Lung (tissue), 11 donors: ENCODE measurements at regions not wholly inside any gene's neighbourhood (a gene's known extent, or its start where the extent isn't known, plus 50 kb on each side); places are given as distances from the start of the nearest gene placed in this dataset.

ENCODE experiments used
- ATAC-seq: fragments of 200-7000 bp; cut with Tn5 transposase; one replicate; pipeline ENCODE4 v1.9.1; 2020; ENCODE audit warnings: moderate number of reproducible peaks; ENCODE audit not compliant: insufficient read depth, low FRiP score
- DNase-seq, 3 donors: peaks; one replicate each; pipeline ENCODE4 v3.0.0-alpha.2; 2013 to 2017
- H3K27ac ChIP-seq, 2 donors: one replicate each; pipeline ENCODE4 v1.5.1; 2013; ENCODE audit warnings: mild to moderate bottlenecking in 2 of 2, moderate library complexity in 2 of 2, control low read depth in 1 of 2, inconsistent platforms in 1 of 2, low read depth in 1 of 2, low read length in 1 of 2
- H3K27me3 ChIP-seq, 3 donors: one replicate each; pipeline ENCODE4 v1.5.1; 2013; ENCODE audit warnings: low read length in 2 of 3; ENCODE audit not compliant: control insufficient read depth in 3 of 3, insufficient read depth in 3 of 3
- H3K36me3 ChIP-seq, 4 donors: one replicate each; pipeline ENCODE4 v1.5.1; 2013; ENCODE audit warnings: low read length in 4 of 4, mild to moderate bottlenecking in 1 of 4, moderate library complexity in 1 of 4; ENCODE audit not compliant: control insufficient read depth in 4 of 4, insufficient read depth in 4 of 4
- H3K4me1 ChIP-seq, 5 donors: one replicate each; pipeline ENCODE4 v1.5.1; 2013; ENCODE audit warnings: low read length in 5 of 5, mild to moderate bottlenecking in 2 of 5, moderate library complexity in 1 of 5; ENCODE audit not compliant: control insufficient read depth in 5 of 5, insufficient read depth in 5 of 5
- H3K4me3 ChIP-seq: one replicate; pipeline ENCODE4 v1.5.1; 2013; ENCODE audit warnings: mild to moderate bottlenecking, control low read depth, moderate library complexity
- H3K9ac ChIP-seq, 2 donors: one replicate each; pipeline ENCODE4 v1.5.1; 2013; ENCODE audit warnings: low read length in 2 of 2, control low read depth in 1 of 2; ENCODE audit not compliant: insufficient read depth in 1 of 2
- H3K9me3 ChIP-seq, 4 donors: one replicate each; pipeline ENCODE4 v1.5.1; 2013; ENCODE audit warnings: low read length in 3 of 4, mild to moderate bottlenecking in 1 of 4, moderate library complexity in 1 of 4; ENCODE audit not compliant: control insufficient read depth in 4 of 4, insufficient read depth in 3 of 4
- WGBS, 2 donors: extraction: QIAGEN DNeasy Blood & Tissue Kit; methylation state at CpG; one replicate each; pipeline ENCODE4 v1.1.7; 2013; 5-methylcytosine and 5-hydroxymethylcytosine counted together
- TF ChIP-seq, protein P1 (sequence below): IDR thresholded peaks from 2 replicates; pipeline ENCODE4 v1.5.1; 2012; ENCODE audit warnings: mild to moderate bottlenecking; ENCODE audit errors: control extremely low read depth, extremely low read depth
- donor health status: control.
- donor health status: control.
- donor health status: Bipolar disorder and iron deficiency.
- donor health status: healthy.
- donor health status: DM: yes; HTN: yes; CAD: no.

GRCh38 chr1:105398909-105399308, 1649.2 kb downstream of the AMY1C start:
- Histone ChIP-seq H3K27me3 (no peaks in the 10 kb centered on the region), H3K9me3 (peaks cover 0 to 8% (median 0%) of the 10 kb centered on the region in 4 donors), H3K9ac (no peak overlapping the region), H3K36me3 (no peaks in the 10 kb centered on the region), H3K4me3 (no peak overlapping the region), H3K27ac (no peak overlapping the region), H3K4me1 (no peaks in the 10 kb centered on the region)
- TF ChIP-seq, protein P1, sequence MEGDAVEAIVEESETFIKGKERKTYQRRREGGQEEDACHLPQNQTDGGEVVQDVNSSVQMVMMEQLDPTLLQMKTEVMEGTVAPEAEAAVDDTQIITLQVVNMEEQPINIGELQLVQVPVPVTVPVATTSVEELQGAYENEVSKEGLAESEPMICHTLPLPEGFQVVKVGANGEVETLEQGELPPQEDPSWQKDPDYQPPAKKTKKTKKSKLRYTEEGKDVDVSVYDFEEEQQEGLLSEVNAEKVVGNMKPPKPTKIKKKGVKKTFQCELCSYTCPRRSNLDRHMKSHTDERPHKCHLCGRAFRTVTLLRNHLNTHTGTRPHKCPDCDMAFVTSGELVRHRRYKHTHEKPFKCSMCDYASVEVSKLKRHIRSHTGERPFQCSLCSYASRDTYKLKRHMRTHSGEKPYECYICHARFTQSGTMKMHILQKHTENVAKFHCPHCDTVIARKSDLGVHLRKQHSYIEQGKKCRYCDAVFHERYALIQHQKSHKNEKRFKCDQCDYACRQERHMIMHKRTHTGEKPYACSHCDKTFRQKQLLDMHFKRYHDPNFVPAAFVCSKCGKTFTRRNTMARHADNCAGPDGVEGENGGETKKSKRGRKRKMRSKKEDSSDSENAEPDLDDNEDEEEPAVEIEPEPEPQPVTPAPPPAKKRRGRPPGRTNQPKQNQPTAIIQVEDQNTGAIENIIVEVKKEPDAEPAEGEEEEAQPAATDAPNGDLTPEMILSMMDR, result no peak
- no peak for DNase-seq
- no peak for ATAC-seq

DNA sequence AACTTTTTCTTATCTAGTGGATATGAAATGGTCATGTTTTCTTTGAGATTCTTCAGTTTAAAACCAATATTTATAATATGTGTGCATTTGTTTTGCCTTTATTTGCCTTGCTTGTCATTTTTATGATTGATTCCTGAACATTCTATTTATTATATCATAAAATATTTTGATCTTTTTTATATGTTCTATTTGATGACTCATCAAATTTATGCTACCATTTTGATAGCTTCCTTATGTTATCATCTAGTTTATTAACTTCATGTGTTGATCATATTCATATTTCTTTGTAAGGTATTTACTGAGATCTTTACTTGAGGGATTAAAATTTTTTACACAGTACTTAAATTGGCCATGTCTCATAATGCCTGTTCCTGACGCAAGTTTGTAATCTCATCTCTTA, 1650.0 kb downstream of the AMY1C start:
- H3K4me1 ChIP-seq, result no peaks in the 10 kb centered on the region
- 92 to 93% methylated on average over 1 of the region's 1 CpG for WGBS, 2 donors
- no peak overlapping the region for H3K4me3 ChIP-seq
- H3K27ac ChIP-seq, result no peak overlapping the region
- ATAC-seq, result no peak
- TF ChIP-seq, protein P1, result no peak
- H3K36me3 ChIP-seq, result no peaks in the 10 kb centered on the region
- no peak overlapping the region for H3K9ac ChIP-seq
- H3K27me3 ChIP-seq, result no peaks in the 10 kb centered on the region
- H3K9me3 ChIP-seq, result peaks cover 0 to 8% (median 0%) of the 10 kb centered on the region in 4 donors
- no peak for DNase-seq

- TF ChIP-seq, protein P1, result no peak
- no peak overlapping the region for H3K4me3 ChIP-seq
- no peaks in the 10 kb centered on the region for H3K4me1 ChIP-seq
- no peak overlapping the region for H3K27ac ChIP-seq
- DNase-seq (no peak), ATAC-seq (no peak)
- no peak overlapping the region for H3K9ac ChIP-seq
- H3K9me3 ChIP-seq, result peaks cover 0 to 3% (median under 1%) of the 10 kb centered on the region in 4 donors
- no peaks in the 10 kb centered on the region for H3K27me3 ChIP-seq
- no peaks in the 10 kb centered on the region for H3K36me3 ChIP-seq
- WGBS, 2 donors, result 75 to 83% methylated on average over 3 of the region's 3 CpGs
Observed at GRCh38 chr1:105416261-105416660, 1640.2 kb upstream of the PRMT6 start.

DNA sequence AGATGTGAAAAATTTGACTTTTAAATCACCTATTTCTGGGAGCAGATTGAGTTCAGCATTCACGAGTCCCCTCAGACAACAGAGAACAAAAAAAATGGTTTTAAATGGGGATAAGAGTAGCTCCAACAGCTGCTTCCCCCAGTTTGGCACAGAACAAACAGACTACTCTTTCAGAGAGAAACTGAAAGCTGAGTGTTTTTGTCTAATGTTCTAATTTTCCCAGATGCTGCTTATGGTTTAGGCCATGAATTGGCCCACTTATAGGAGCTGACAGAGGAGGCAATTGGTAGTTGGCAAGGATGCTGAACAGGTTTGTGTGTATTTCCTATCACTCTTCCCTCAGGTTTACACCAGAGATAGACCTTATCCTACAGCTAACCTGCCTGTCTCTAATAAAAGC, 1637.4 kb upstream of the PRMT6 start:
- Histone ChIP-seq H3K9ac (no peak overlapping the region), H3K9me3 (no peaks in the 10 kb centered on the region), H3K4me1 (no peaks in the 10 kb centered on the region), H3K36me3 (no peaks in the 10 kb centered on the region), H3K27ac (no peak overlapping the region), H3K27me3 (no peaks in the 10 kb centered on the region), H3K4me3 (no peak overlapping the region)
- ATAC-seq (no peak), DNase-seq (no peak)
- TF ChIP-seq, protein P1, result no peak
- WGBS, 2 donors, result 67 to 80% methylated on average over 1 of the region's 1 CpG
